ENCODE measurements at regions not wholly inside any gene's neighbourhood (a gene's known extent, or its start where the extent isn't known, plus 50 kb on each side); places are given as distances from the start of the nearest gene placed in this dataset.

DNA sequence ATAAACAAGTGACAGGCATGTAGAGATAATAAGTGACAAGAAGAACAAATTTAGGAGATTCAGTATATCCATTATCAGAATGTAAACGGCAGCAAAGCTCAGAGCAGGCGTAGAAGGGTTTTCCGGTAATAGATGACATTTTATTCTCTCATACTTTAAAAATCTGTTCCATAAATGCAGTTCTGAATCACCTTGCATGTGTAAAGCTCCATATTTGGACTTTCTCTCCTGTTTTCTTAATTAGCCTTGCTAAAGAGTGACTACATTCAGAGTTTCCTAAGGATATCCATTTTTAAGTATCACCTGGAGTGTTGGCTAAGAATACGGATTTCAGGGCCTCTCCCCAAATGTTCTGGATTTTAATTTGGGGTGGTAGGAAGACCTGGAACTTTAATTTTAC is 122.0 kb downstream of the SPP2 start:
- TF ChIP-seq POLR2A (IDR thresholded peaks at IDR 0.05): no peak
- TF ChIP-seq, protein P1, sequence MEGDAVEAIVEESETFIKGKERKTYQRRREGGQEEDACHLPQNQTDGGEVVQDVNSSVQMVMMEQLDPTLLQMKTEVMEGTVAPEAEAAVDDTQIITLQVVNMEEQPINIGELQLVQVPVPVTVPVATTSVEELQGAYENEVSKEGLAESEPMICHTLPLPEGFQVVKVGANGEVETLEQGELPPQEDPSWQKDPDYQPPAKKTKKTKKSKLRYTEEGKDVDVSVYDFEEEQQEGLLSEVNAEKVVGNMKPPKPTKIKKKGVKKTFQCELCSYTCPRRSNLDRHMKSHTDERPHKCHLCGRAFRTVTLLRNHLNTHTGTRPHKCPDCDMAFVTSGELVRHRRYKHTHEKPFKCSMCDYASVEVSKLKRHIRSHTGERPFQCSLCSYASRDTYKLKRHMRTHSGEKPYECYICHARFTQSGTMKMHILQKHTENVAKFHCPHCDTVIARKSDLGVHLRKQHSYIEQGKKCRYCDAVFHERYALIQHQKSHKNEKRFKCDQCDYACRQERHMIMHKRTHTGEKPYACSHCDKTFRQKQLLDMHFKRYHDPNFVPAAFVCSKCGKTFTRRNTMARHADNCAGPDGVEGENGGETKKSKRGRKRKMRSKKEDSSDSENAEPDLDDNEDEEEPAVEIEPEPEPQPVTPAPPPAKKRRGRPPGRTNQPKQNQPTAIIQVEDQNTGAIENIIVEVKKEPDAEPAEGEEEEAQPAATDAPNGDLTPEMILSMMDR (IDR thresholded peaks at IDR 0.05): no peak

Measured in lower leg skin (tissue), 3 donors.